HUES6 (cell line): ENCODE measurements at regions not wholly inside any gene's neighbourhood (a gene's known extent, or its start where the extent isn't known, plus 50 kb on each side); places are given as distances from the start of the nearest gene placed in this dataset.

ENCODE experiments used
- H3K27ac ChIP-seq: 2 replicates; pipeline ENCODE4 v1.7.0; 2013; ENCODE audit warnings: low read depth, mild to moderate bottlenecking, low read length, inconsistent platforms
- H3K27me3 ChIP-seq: 2 replicates; pipeline ENCODE4 v1.6.1; 2013; ENCODE audit warnings: low read length; ENCODE audit not compliant: control insufficient read depth, insufficient read depth
- H3K36me3 ChIP-seq: 2 replicates; pipeline ENCODE4 v1.6.1; 2013; ENCODE audit warnings: low read length; ENCODE audit not compliant: control insufficient read depth, insufficient read depth
- H3K4me1 ChIP-seq: 2 replicates; pipeline ENCODE4 v1.6.1; 2013; ENCODE audit warnings: low read length; ENCODE audit not compliant: control insufficient read depth, insufficient read depth
- H3K4me3 ChIP-seq: 2 replicates; pipeline ENCODE4 v1.5.1; 2013; ENCODE audit warnings: low read depth, low read length
- H3K9ac ChIP-seq: one replicate; pipeline ENCODE4 v1.6.1; 2013; ENCODE audit warnings: mild to moderate bottlenecking, low read length
- H3K9me3 ChIP-seq: 2 replicates; pipeline ENCODE4 v1.6.1; 2013; ENCODE audit warnings: low read depth, low read length; ENCODE audit not compliant: control insufficient read depth, insufficient read depth

DNA sequence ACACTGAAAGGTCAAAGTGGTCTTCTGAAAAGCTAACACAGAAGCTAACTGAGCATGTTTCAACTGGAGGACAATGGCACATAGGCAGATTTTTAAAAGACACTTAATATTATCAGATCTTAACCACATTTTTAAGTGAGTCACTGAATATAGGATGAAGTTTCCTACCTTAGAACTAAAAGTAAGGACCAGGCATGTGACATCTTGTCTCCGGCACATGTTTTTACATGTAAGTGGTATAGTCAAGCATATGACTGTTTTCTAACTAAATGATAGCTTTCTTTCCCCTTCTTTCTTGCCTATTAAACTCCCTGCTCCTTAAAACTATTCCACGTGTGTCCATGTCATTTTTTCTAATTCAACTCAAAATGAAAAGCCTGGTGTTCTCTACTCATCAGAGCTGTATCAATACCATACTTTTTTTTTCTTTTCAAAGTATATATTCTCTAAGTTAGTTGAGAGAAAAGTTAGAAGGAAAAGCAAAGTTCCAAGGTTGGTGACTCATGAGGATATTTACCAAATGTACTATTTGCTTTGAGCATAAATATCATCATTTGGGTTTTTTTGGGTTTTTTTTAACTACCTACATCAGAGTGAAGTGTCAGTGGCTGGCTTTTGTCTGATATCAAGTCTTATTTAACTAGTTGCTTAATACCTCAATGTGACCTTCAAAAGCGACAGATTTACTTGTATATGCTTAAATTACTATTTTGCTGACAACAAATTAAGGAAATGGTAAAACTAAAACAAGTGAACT is 127.5 kb downstream of the CRPPA start:
- no peaks in the 10 kb centered on the region for H3K36me3 ChIP-seq
- no peak overlapping the region for H3K27ac ChIP-seq
- no peak overlapping the region for H3K4me3 ChIP-seq
- H3K9me3 ChIP-seq, result no peaks in the 10 kb centered on the region
- H3K4me1 ChIP-seq, result no peaks in the 10 kb centered on the region
- no peaks in the 10 kb centered on the region for H3K27me3 ChIP-seq
- H3K9ac ChIP-seq, result no peak overlapping the region

DNA sequence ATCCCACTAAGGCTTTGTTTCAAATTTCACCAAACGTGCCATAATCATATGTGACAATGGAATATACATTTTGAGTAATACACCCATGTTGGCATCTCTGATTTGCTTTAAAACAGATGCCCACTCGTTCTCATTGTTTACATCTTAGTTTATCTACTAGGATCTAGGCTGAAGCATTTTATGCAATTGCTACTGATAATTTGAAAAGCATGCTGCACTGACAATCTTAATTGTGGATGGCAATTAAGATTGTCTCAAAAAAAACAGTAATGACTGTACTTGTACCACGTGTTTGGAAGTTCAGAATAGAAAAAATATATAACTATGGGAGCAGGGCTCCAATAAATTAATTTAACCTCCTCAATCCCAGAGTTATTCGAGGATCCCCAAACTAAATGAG is 136.8 kb downstream of the CRPPA start:
- no peak overlapping the region for H3K27ac ChIP-seq
- no peaks in the 10 kb centered on the region for H3K27me3 ChIP-seq
- no peak overlapping the region for H3K4me3 ChIP-seq
- H3K9ac ChIP-seq, result no peak overlapping the region
- 0 out of 2 replicates have a peak, but pooled peaks cover 4% of the 10 kb centered on the region for H3K9me3 ChIP-seq
- no peaks in the 10 kb centered on the region for H3K4me1 ChIP-seq
- no peaks in the 10 kb centered on the region for H3K36me3 ChIP-seq

DNA sequence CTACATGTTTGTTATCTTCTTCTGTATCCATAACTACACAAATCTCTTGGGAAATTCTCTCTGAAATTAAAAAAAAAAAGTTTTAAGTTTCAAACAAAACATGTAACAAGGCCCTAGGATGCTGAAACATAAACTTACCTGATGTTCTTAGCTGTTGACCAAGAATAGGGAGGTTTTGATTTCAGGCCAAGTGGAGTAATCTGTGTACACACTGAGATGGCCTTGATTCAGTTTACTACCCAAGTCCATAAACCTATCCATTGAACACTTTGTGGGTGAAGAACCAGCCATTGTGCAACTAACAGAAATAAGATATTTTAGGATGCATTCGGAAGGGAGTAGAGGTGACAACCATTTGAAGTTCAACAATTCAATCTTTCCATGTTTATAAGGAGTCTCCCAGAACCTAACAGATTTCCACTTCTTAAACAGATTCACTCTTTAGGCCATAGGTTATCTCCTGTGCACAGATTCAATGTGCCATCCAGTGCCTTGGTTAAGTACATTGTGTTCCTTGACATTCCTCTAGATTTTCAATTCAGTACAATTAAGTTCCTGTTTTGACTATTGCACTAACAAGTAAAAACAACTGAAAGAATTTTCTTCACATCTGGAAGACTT is 143.1 kb downstream of the CRPPA start:
- Histone ChIP-seq H3K9ac (no peak overlapping the region), H3K4me3 (no peak overlapping the region), H3K9me3 (0 out of 2 replicates have a peak, but pooled peaks cover 6% of the 10 kb centered on the region), H3K27me3 (no peaks in the 10 kb centered on the region), H3K4me1 (0 out of 2 replicates have a peak, but pooled peaks cover 4% of the 10 kb centered on the region), H3K36me3 (no peaks in the 10 kb centered on the region), H3K27ac (no peak overlapping the region)

DNA sequence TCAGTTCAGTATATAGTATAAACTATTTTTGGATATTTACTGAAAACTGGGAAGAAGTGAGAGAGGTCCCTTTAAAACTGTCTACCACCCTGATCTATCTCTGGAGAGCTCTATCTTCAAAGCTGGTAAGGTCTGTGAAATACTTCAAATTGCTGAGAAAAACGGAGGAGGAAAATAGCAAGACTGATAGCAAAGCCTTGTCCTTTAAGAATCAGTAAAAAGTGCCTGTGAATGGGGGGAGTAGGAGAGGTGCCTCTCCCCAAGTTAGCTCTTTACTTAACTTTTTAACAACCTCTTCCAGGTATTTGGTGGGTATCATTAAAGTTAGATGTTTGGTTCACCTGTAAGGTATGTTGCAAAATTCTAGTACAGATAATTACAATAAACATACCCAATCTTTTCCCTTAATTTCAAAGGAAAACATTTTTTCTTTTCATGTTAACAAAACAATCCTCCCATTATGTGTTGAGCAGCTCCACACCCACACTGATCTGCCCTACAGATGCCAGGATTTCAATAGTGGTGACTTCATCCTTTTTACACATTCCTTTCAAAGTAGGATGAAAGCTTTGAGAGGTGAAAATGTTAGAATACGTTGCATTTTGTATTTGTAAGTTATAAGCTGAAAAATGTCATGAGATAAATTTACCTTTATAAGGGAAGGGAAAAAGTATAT is 149.2 kb downstream of the CRPPA start:
- peak overlapping the region; percentile 87 for H3K27ac ChIP-seq
- no peaks in the 10 kb centered on the region for H3K27me3 ChIP-seq
- no peaks in the 10 kb centered on the region for H3K36me3 ChIP-seq
- peaks cover 32% of the 10 kb centered on the region for H3K4me1 ChIP-seq
- peak overlapping the region; percentile 21; the same call in 1 of the 2 replicates for H3K4me3 ChIP-seq
- 0 out of 2 replicates have a peak, but pooled peaks cover 5% of the 10 kb centered on the region for H3K9me3 ChIP-seq
- peak overlapping the region; percentile 52 for H3K9ac ChIP-seq

DNA sequence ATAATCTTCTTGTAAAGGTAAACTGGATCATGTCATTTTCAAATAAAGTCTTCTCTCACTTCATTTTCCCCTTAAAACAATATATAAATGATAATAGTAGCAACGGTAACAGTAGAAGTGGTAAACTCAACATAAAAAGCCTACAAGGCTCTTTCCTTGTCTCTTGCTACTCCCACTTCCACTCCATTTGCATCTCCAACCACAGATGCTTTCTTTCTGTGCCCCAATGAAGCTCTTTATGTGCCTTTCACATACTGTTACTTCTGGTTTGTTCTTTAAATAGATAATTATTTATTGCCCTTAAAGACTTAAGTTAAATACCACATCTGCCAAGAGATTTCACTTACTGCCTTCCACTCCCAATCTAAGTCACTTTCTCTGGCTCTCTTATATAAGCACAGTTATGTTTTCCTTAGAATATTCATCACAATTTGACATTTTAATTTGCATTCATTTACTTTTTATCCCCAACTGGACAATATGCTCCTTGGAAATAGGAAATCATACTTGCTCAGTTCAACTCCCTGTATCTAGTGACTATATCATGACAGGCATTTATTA is 149.9 kb downstream of the CRPPA start:
- peak overlapping the region; percentile 52 for H3K9ac ChIP-seq
- H3K4me1 ChIP-seq, result peaks cover 32% of the 10 kb centered on the region
- 0 out of 2 replicates have a peak, but pooled peaks cover 5% of the 10 kb centered on the region for H3K9me3 ChIP-seq
- H3K27me3 ChIP-seq, result no peaks in the 10 kb centered on the region
- H3K4me3 ChIP-seq, result no peak overlapping the region
- no peaks in the 10 kb centered on the region for H3K36me3 ChIP-seq
- peak overlapping the region; percentile 87; the same call in 1 of the 2 replicates for H3K27ac ChIP-seq

DNA sequence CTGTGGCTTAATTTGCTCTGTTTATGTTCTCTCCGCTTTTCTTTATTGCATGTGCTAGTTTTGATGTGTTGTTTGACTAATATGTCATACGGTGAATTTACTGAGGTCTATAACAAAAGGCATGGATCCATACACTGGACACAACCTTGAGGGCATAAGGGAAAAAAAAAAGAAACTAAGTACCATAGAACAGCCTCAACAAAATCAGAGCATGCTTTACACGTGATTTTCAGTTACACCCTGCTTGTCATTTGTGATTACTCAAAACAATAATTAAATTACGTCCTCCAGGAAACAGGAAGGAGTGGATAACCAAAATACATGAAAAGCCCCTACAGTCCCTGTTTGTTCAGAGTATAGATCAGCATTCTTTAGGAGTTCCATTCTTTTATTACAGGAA is 150.5 kb downstream of the CRPPA start:
- no peak overlapping the region for H3K27ac ChIP-seq
- no peak overlapping the region for H3K4me3 ChIP-seq
- H3K27me3 ChIP-seq, result no peaks in the 10 kb centered on the region
- H3K36me3 ChIP-seq, result no peaks in the 10 kb centered on the region
- H3K4me1 ChIP-seq, result peaks cover 32% of the 10 kb centered on the region
- 0 out of 2 replicates have a peak, but pooled peaks cover 5% of the 10 kb centered on the region for H3K9me3 ChIP-seq
- H3K9ac ChIP-seq, result no peak overlapping the region

DNA sequence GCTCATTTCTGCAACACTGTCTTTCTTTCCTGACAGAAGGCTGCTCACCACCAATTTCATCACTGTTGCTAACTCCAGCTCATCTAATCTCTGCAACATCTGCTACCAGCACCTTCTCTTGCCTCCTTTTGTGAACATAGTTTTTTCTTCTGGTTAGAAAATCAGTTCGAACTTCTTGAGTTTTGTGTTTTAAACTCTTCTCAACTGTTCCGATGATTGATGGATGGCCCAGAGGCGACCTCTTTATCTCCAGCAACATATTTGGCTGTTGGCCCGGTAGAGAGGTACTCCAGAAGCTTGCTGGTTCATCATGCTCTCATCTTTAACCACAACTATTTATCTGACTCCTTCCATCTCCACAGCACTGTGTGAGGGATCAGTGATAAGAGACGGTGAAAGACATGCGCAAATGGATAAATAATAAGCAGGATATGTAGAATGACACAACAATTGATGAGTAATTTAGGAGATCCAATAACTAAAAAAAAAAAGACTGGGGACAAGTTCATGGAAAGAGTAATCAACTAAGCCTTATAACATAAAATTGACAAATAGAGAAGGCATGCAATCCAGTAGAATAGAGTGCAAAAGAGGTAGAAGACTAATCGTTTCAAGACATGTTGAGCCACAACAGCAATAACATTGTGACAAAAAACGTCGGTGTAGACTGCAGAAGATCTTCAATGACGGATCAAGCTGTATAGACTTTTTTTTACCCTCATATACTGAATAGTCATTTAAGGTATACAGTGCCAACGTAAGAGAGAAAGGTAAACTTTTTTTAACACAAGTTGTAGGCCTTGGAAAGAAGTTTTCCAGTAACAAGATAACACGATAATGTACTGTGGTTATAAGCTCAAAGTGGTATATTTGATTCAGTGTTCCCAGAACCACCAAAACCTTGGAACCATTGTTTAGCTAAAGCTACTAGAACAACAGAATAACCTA is 152.2 kb downstream of the CRPPA start:
- no peak overlapping the region for H3K27ac ChIP-seq
- no peak overlapping the region for H3K9ac ChIP-seq
- H3K27me3 ChIP-seq, result no peaks in the 10 kb centered on the region
- H3K4me1 ChIP-seq, result peaks cover 32% of the 10 kb centered on the region
- 0 out of 2 replicates have a peak, but pooled peaks cover 5% of the 10 kb centered on the region for H3K9me3 ChIP-seq
- no peak overlapping the region for H3K4me3 ChIP-seq
- H3K36me3 ChIP-seq, result no peaks in the 10 kb centered on the region

DNA sequence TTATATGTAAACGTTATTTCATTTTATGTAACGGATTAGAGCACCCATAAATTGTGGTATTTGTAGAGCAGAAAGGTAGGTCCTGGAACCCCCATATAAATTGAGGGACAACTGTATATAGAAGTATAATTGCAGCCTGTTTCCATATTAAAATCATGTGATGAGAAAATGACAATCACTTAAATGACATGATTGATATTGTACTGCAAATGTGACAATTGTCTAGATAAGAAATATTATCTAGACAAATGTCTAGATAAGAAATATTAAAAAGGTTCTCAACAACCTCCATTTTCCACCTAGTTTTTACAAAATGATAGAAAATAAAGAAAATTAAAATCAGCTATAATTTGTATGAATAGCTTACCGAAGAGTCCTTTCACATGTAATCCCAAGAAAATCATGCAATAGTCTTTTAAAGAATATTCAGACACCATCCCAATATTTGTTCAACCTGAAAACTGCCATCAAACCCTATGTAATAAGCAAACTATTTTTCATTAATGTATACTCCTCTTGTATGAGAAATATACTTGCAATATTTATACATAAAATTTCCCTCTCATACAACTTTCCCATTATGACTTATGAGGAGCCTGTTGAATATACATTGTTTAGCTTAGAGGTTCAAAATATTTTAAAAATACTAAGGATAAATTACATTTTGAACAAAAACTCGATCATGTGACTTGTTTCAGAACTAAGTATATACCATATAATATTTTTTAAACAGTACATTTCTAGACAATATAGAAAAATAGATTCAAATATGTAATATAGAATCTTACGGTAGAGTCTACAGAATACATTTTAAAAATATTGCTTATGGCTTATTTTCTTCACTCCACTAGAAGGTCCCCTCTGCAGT is 153.2 kb downstream of the CRPPA start:
- Histone ChIP-seq H3K4me1 (peaks cover 27% of the 10 kb centered on the region), H3K9me3 (0 out of 2 replicates have a peak, but pooled peaks cover 1% of the 10 kb centered on the region), H3K27ac (no peak overlapping the region), H3K4me3 (no peak overlapping the region), H3K9ac (no peak overlapping the region), H3K27me3 (no peaks in the 10 kb centered on the region), H3K36me3 (no peaks in the 10 kb centered on the region)

DNA sequence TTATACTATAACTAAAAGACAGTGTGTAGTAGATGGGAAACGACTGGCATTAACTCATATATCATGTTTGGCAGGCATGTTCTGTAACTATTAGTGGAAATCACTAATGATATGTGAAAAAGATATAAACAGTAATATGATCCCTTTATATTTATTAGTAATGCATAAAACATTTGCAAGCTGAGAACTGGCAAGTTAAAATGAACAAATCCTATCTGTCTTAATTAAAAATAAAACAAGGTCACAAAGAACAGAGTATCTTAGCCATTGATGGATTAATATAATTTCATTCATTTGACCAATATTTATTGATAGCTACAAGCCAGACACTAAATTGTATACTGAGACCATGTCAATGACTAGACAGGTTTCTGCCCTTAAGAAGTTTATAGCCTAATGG is 154.5 kb downstream of the CRPPA start:
- Histone ChIP-seq H3K9ac (no peak overlapping the region), H3K27me3 (no peaks in the 10 kb centered on the region), H3K9me3 (no peaks in the 10 kb centered on the region), H3K4me3 (no peak overlapping the region), H3K36me3 (no peaks in the 10 kb centered on the region), H3K27ac (no peak overlapping the region), H3K4me1 (peaks cover 16% of the 10 kb centered on the region)
